Keratinocyte (primary cell): ENCODE measurements at regions not wholly inside any gene's neighbourhood (a gene's known extent, or its start where the extent isn't known, plus 50 kb on each side); places are given as distances from the start of the nearest gene placed in this dataset.

ENCODE experiments used
- CTCF ChIP-seq, 3 experiments: IDR thresholded peaks in 1 of 3; conservative IDR thresholded peaks in 1 of 3; optimal IDR thresholded peaks in 1 of 3; 2 replicates in 2 of 3; 3 replicates in 1 of 3; pipeline versions ENCODE3 to v1.5.1; 2011; ENCODE audit warnings: low read length in 3 of 3, mild to moderate bottlenecking in 3 of 3, moderate library complexity in 2 of 3, control low read depth in 1 of 3, inconsistent platforms in 1 of 3; ENCODE audit not compliant: insufficient read depth in 2 of 3; ENCODE audit errors: extremely low read depth in 1 of 3
- EZH2 ChIP-seq: IDR thresholded peaks from one replicate; pipeline ENCODE4 v1.6.1; 2012; ENCODE audit warnings: inconsistent platforms, mild to moderate bottlenecking, low read length, moderate library complexity

- no peak for TF ChIP-seq CTCF (optimal IDR thresholded peaks at IDR 0.05 in 1 of 3, IDR thresholded peaks at IDR 0.05 in 1 of 3, conservative IDR thresholded peaks at IDR 0.05 in 1 of 3; ENCODE audit: extremely low read depth in 1 of 3, insufficient read depth in 2 of 3, low read length in 3 of 3)
- TF ChIP-seq EZH2 = no peak
Observed at GRCh38 chr16:50453446-50453845, 84.7 kb upstream of the BRD7 start.
